ENCODE measurements at regions not wholly inside any gene's neighbourhood (a gene's known extent, or its start where the extent isn't known, plus 50 kb on each side); places are given as distances from the start of the nearest gene placed in this dataset.

DNA sequence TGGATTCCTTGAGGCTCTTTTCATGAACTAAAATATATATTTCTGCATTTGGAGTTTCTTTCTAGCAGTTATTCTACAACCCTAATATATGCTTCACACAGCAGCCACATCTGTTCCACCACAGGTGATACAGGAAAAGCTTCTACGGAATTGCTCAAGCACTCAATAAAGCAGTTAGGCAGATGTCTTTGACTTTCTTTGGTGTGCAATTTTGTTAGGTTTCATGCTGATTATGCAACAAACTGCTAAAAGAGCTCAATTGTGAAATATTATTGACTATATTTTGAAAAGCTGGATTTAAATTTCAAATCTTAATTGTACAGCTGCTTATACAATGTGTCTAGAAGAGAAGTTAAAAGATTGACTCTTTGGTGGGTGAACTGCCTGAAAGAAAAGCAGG lies 1055.6 kb upstream of the FBXO33 start:
- BruUV-seq (replicated peaks): no TSS peak

More for the DNA sequence above, 1055.6 kb upstream of the FBXO33 start:
- H2AFZ ChIP-seq (ENCODE audit: low read depth, low read length, poor library complexity, severe bottlenecking): no peak overlapping the region
- intact Hi-C loops (cut with micrococcal nuclease): no loop called here
- no peaks in the 10 kb centered on the region for H3K9me3 ChIP-seq (ENCODE audit: control insufficient read depth in 1 of 2, insufficient read depth in 1 of 2, low read depth in 1 of 2, low read length in 2 of 2)
- no peak for TF ChIP-seq ZBTB33 (IDR thresholded peaks at IDR 0.05; ENCODE audit: extremely low read depth, insufficient replicate concordance, low read length)
- no peak for TF ChIP-seq REST (IDR thresholded peaks at IDR 0.05; ENCODE audit: low read depth)
- TF ChIP-seq SRF (IDR thresholded peaks at IDR 0.05; ENCODE audit: low read depth): no peak
- no peak for TF ChIP-seq POLR2A (IDR thresholded peaks at IDR 0.05; ENCODE audit: borderline replicate concordance, extremely low read depth, insufficient read depth, insufficient read length)
- TF ChIP-seq ZFX (IDR thresholded peaks at IDR 0.05): no peak
- no peak for TF ChIP-seq YY1 (IDR thresholded peaks at IDR 0.05; ENCODE audit: extremely low read depth, insufficient replicate concordance, low read depth, low read length)
- no peak for TF ChIP-seq EZH2 (IDR thresholded peaks at IDR 0.05)
- TF ChIP-seq, protein P1, sequence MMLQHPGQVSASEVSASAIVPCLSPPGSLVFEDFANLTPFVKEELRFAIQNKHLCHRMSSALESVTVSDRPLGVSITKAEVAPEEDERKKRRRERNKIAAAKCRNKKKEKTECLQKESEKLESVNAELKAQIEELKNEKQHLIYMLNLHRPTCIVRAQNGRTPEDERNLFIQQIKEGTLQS (IDR thresholded peaks at IDR 0.05): no peak
- no peak overlapping the region for H3K27ac ChIP-seq (ENCODE audit: low read depth, low read length)
- ATAC-seq (no peak), DNase-seq (ENCODE audit: low read depth, low spot score) (no peak)
- no peaks in the 10 kb centered on the region for H3K27me3 ChIP-seq (ENCODE audit: insufficient read depth, low read length)
- H3K4me1 ChIP-seq (ENCODE audit: control insufficient read depth in 1 of 2, insufficient read depth in 2 of 2, low read length in 2 of 2): no peaks in the 10 kb centered on the region
- CTCF ChIA-PET: no interaction called here
- H4K20me1 ChIP-seq (ENCODE audit: insufficient read depth): no peaks in the 10 kb centered on the region
- H3K4me3 ChIP-seq (replicated peaks in 1 of 2; ENCODE audit: low read depth in 1 of 2, low read length in 2 of 2): no peak overlapping the region
- POLR2A ChIA-PET: no interaction called here
- no peak overlapping the region for H3K4me2 ChIP-seq (ENCODE audit: low read length)
- no peak overlapping the region for H3K9ac ChIP-seq (ENCODE audit: low read length)
- RAD21 ChIA-PET (ENCODE audit: low non-redundant PET in 1 of 2, low total read pairs in 2 of 2, uncharacterized antibody in 2 of 2, unreplicated experiment in 2 of 2): no interaction called here
- H3K36me3 ChIP-seq (ENCODE audit: control insufficient read depth in 1 of 2, insufficient read depth in 2 of 2, low read length in 2 of 2): no peaks in the 10 kb centered on the region
- no peaks in the 10 kb centered on the region for H3K9me2 ChIP-seq (ENCODE audit: insufficient read depth)
- no peaks in the 10 kb centered on the region for H3K79me2 ChIP-seq (ENCODE audit: insufficient read depth, low read length)
